SK-N-SH (cell line): ENCODE measurements at regions not wholly inside any gene's neighbourhood (a gene's known extent, or its start where the extent isn't known, plus 50 kb on each side); places are given as distances from the start of the nearest gene placed in this dataset.

Source experiments
- CTCF ChIP-seq: fragments of 200-600 bp; sonication (generic); IDR thresholded peaks from 2 replicates; pipeline ENCODE4 v1.6.1; 2017; ENCODE audit warnings: antibody characterized with exemption, mild to moderate bottlenecking, moderate library complexity
- POLR2AphosphoS5 ChIP-seq: IDR thresholded peaks from 2 replicates; pipeline ENCODE4 v1.6.1; 2012; ENCODE audit warnings: low read depth, low read length
- YY1 ChIP-seq: IDR thresholded peaks from 2 replicates; pipeline ENCODE4 v1.4.0; 2012; ENCODE audit warnings: low read depth, mild to moderate bottlenecking

DNA sequence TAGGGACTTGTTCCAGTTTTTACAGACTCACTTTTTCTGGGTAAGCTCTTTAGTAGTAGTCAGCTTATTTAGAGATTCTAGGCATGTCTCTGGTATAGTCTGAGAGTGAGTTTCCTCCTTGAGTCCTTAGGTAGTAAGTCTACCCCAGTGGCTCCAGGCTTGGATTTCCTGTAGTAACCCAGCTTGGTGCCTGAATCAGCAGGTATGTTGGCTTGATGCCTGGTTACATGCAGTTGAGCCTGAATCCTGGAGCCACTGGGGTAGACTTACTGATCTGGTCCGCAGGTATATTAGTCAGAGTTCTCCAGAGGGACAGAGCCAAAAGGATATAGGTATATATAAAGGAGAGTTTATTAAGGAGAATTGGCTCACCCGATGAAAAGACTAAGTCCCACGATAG, 85.8 kb upstream of the RBMS3 start:
- TF ChIP-seq POLR2AphosphoS5 = no peak
- no peak for TF ChIP-seq CTCF
- TF ChIP-seq YY1 = no peak
